ENCODE measurements at regions not wholly inside any gene's neighbourhood (a gene's known extent, or its start where the extent isn't known, plus 50 kb on each side); places are given as distances from the start of the nearest gene placed in this dataset.
"Not testable (repeated sequence)": the region's sequence is repeated elsewhere in the genome, so short reads cannot be mapped to it uniquely, and the experiment has no call there.

DNA sequence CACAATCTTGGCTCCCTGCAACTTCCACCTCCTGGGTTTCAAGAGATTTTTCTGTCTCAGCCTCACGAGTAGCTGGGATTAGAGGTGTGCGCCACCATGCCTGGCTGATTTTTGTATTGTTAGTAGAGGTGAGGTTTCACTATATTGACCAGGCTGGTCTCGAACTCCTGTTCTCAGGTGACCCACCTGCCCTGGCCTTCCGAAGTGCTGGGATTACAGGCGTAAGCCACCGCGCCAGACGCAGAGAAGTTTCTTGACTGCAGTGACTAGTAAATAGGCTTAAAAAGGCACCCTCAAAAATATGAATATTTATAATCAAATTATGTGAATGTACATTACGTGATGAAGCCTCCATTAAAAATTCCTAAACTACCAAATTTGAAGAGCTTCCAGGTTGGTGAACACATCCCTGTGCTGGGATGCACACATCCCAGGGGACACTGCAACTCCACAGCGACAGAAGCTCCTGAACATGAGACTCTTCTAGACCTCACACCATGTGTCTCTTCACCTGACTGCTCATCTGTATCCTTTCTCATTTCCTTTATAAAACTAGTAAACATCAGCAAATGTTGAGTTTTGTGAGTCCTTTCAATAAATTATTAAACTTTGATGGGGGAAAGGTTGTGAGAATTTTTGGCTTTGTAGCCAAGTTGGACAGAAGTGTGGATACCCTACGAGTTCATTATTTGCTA, 203.3 kb upstream of the SPOPL start:
- Histone ChIP-seq H3K4me3 (no peak overlapping the region), H3K27ac (no peak overlapping the region), H3K4me1 (no peaks in the 10 kb centered on the region), H3K9me3 (replicated peaks) (no peaks in the 10 kb centered on the region), H3K27me3 (no peaks in the 10 kb centered on the region), H3K36me3 (no peaks in the 10 kb centered on the region)
- DNase-seq, result no peak

DNA sequence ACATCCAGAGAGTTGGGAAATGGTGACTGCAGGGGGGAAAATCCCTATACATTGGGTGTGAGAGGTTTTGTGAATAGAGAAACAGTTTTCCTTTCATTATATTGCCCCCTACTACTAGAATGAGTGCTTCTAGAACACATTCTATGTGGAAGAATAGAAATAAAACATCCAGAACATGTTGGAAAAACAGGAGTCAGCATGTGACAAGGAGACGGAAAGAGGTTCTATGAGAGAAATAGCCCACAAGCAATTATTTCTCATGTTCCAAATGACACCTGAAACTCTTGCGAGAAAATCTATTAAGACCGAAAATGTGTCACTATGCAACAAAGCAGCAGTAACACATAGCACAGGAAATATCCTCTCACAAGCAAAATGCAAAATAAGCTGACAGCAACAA, 202.7 kb upstream of the SPOPL start:
- Histone ChIP-seq H3K27ac (no peak overlapping the region), H3K9me3 (replicated peaks) (no peaks in the 10 kb centered on the region), H3K36me3 (no peaks in the 10 kb centered on the region), H3K4me1 (no peaks in the 10 kb centered on the region), H3K27me3 (no peaks in the 10 kb centered on the region), H3K4me3 (no peak overlapping the region)
- DNase-seq, result no peak

DNA sequence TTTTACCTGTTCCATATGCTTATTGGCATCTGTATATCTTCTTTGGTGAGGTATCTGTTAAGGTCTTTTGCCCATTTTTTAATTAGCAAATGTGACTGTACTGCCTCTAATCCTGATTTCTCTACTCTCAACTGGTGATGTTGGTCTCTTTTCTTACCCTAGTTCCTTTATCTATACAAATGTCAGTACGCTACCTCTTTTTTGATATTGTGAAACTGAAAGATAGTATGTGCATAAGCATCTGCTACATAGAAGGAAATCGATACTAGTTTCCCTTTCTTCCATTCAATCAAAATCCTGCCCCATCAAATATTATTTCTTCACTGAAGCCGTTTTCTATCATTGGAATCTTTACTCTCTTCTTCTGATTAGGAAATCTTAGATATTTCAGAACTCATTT, 194.9 kb upstream of the SPOPL start:
- H3K36me3 ChIP-seq, result no peaks in the 10 kb centered on the region
- H3K4me3 ChIP-seq, result no peak overlapping the region
- H3K27ac ChIP-seq, result no peak overlapping the region
- H3K9me3 ChIP-seq (replicated peaks), result no peaks in the 10 kb centered on the region
- DNase-seq, result no peak
- no peaks in the 10 kb centered on the region for H3K27me3 ChIP-seq
- no peaks in the 10 kb centered on the region for H3K4me1 ChIP-seq

DNA sequence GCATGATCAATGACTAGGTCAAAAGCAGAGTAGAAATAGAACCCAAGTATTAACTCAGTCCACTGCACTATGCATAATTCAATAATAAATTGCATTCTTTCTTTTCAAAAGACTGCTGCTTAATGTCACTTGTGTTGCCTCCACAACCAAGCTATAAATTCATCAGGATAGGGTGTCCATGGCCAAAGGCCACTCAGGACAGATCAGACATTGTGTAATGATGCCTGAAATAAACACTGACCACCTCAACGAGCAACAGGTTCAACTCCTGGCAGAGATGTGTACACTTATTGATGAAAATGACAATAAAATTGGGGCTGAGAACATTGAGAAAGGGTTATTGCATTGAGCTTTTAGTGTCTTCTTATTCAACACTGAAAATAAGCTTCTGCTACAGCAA, 194.5 kb upstream of the SPOPL start:
- Histone ChIP-seq H3K36me3 (no peaks in the 10 kb centered on the region), H3K27me3 (no peaks in the 10 kb centered on the region), H3K4me1 (no peaks in the 10 kb centered on the region), H3K9me3 (replicated peaks) (no peaks in the 10 kb centered on the region), H3K4me3 (no peak overlapping the region), H3K27ac (no peak overlapping the region)
- no peak for DNase-seq

DNA sequence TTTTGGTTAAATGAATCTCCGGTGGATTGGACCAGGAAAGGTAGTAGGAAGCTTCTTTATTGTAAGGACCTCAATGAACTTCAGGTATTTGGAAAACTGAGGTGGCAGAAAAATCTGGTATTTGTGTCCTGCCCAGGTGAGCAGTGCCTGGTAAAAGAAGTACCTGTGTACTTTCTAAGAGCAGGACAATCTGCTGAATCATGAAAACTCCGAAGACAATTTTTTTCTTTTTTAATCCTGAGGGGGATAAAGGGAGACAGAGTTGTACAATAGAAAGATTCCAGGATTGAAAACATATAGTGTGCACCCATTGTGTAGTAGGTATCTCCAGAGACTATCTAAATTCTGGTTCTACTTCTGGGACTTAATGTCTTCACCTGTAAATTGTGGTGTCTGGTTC, 191.8 kb upstream of the SPOPL start:
- no peak overlapping the region for H3K4me3 ChIP-seq
- no peak overlapping the region for H3K27ac ChIP-seq
- H3K36me3 ChIP-seq, result no peaks in the 10 kb centered on the region
- H3K9me3 ChIP-seq (replicated peaks), result no peaks in the 10 kb centered on the region
- no peak for DNase-seq
- H3K27me3 ChIP-seq, result no peaks in the 10 kb centered on the region
- no peaks in the 10 kb centered on the region for H3K4me1 ChIP-seq

DNA sequence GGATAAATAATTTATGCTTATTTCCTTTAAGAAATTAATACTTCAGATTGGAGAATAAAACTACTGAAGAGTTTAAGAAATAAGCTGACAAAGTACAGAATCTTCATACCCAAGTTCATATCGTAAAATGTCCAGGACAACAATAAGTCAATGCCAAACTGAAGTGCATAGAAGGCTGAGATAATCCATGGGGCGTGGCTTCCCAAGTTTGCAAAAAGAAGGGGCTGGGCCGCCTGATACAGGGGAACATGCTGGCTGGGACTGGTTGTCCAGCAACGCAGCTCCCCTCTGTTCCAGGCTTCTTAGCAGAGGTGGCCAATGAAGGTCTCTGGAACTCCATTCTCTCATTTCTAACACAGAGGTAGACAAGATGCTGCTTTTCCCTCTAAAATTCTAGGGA, 189.5 kb upstream of the SPOPL start:
- no peaks in the 10 kb centered on the region; the same call in 1 of the 2 replicates for H3K4me1 ChIP-seq
- H3K27me3 ChIP-seq, result no peaks in the 10 kb centered on the region
- H3K27ac ChIP-seq, result no peak overlapping the region
- H3K36me3 ChIP-seq, result no peaks in the 10 kb centered on the region
- H3K4me3 ChIP-seq, result no peak overlapping the region
- DNase-seq, result no peak
- no peaks in the 10 kb centered on the region for H3K9me3 ChIP-seq (replicated peaks)

DNA sequence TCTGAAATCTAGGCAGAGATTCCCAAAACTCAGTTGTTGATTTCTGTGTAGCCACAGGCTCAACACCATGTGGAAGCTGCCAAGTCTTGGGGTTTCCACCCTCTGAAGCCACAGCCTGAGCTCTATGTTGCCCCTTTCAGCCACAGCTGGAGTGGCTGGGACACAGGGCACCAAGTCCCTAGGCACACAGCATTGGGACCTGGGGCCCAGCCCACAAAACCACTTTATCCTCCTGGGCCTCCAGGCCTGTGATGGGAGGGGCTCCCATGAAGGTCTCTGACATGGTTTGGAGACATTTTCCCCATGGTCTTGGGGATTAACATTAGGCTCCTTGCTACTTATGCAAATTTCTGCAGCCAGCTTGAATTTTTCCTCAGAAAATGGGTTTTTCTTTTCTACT, 186.0 kb upstream of the SPOPL start:
- H3K27me3 ChIP-seq; H3K4me3 ChIP-seq; DNase-seq; H3K27ac ChIP-seq; H3K36me3 ChIP-seq; H3K4me1 ChIP-seq; H3K9me3 ChIP-seq (replicated peaks): not testable (repeated sequence)

DNA sequence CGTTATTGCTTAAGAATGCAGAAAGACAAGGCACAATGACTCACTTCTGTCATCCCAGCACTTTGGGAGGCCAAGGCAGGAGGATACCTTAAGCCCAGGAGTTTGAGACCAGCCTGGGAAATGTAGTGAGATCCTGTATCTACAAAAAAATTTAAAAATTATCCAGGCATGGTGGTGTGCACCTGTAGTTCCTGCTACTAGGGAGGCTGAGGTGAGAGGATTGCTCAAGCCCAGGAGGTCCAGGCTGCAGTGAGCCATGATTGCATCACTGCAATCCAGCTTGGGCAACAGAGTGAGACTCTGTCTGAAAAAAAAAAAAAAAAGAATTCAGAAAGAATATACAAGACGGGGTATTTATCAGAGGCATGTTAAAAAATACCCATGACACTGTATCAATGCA, 182.0 kb upstream of the SPOPL start:
- Histone ChIP-seq H3K27me3 (no peaks in the 10 kb centered on the region), H3K9me3 (replicated peaks) (no peaks in the 10 kb centered on the region), H3K4me3 (no peak overlapping the region), H3K27ac (no peak overlapping the region), H3K4me1 (no peaks in the 10 kb centered on the region; the same call in 1 of the 2 replicates), H3K36me3 (no peaks in the 10 kb centered on the region)
- DNase-seq, result no peak

DNA sequence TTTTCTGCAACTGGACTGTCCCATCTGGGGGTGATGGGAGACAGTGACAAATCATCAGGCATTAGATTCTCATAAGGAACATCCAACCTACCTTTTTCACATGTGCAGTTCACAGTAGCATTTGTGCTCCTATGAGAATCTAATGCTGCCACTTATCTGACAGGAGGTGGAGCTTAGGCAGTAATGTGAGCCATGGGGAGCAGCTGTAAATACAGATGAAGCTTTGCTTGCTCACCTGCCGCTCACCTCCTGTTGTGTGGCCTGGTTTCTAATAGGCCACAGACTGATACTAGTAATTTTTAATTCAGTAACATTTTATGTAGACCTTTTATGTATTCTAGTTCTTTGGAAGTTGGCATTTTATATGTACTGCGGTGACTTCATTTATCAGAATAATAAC, 180.1 kb upstream of the SPOPL start:
- peak in 1 of 2 experiments; percentile 6 for DNase-seq
- Histone ChIP-seq H3K27ac (no peak overlapping the region), H3K9me3 (replicated peaks) (no peaks in the 10 kb centered on the region), H3K36me3 (no peaks in the 10 kb centered on the region), H3K4me3 (no peak overlapping the region), H3K27me3 (no peaks in the 10 kb centered on the region), H3K4me1 (no peaks in the 10 kb centered on the region; the same call in 1 of the 2 replicates)

DNA sequence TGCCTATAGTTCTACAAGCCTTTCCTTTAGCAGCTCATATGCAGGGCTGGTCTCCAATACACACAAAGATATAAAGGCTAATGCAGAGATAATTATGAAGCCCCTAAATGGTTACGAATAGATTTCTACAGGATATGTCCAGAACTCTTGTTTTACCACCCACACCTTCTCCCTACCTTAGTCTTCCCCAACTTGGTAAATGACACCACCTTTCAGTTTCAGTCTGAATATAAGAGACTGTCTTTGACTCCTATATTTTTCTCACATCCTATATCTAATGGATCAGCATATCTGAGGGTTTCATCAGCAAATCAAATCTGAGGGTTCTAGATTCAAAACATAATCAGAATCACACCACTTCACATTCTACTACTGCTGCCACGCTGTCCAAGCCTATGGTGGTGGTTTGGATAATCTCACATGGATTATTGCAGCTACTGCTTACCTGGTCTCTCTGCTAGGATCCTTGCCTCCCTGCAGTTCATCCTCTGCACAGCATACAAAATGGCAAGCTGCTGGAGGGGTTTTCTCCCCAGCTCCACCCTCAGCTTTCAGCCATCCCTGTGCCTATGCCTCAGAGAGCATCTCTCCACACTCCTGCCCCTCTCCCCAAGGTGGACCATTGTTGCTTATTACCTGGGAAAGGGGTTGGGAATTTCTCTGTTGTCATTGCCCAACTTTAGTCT, 178.0 kb upstream of the SPOPL start:
- Histone ChIP-seq H3K4me3 (no peak overlapping the region), H3K36me3 (no peaks in the 10 kb centered on the region), H3K4me1 (no peaks in the 10 kb centered on the region), H3K27ac (no peak overlapping the region), H3K27me3 (no peaks in the 10 kb centered on the region), H3K9me3 (replicated peaks) (no peaks in the 10 kb centered on the region)
- no peak for DNase-seq

DNA sequence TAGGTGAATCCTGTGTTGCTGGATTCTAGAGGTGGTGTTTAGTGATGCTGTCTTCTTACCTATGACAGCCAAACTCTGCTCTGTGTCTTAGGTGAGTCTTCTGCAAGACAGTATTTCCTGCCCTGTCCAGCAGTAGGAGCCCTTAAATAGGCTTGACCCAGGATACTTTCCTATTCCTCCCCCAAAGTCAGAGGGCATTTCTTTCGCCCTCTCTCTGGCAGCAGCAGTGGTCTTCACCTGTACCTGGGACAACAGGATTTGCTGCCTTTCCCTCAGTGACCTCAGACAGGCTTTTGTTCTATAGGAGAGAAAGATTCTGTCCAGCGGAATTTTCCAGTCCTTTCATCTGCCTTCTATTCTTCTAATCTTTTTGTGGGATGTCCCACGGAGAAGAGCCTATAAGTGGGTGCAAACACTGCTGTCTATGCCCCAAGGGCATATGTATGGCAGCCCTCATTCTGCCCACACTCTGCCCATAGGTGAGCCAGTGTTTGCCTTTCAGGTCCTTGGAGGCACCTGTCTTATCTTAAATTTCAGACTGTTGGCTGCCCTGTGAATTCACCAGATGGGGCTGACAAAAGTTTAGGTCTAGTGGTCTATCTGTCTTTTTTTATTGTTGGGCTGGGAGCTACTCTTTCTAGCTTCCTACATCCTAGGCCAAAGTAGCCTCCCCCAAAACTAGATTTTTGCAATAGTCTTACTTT, 177.3 kb upstream of the SPOPL start:
- Histone ChIP-seq H3K9me3 (replicated peaks) (no peaks in the 10 kb centered on the region), H3K27ac (no peak overlapping the region), H3K36me3 (no peaks in the 10 kb centered on the region), H3K27me3 (no peaks in the 10 kb centered on the region), H3K4me1 (no peaks in the 10 kb centered on the region), H3K4me3 (no peak overlapping the region)
- DNase-seq, result no peak

DNA sequence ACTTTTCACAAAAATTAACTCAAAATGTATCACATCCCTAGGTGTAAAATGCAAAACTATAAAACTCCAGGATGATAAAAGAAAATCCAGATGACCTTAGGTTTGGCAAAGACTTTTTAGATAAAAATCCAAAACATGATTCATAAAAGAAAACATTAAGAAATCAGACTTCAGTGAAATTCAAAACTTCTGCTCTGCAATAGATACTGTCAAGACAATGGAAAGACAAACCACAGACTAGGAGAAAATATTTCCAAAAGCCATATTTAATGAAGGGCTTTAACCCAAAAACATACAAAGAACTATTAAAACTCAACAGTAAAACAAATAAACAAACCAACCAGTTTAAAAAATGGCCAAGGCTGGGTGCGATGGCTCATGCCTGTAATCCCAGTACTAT, 173.6 kb upstream of the SPOPL start:
- Histone ChIP-seq H3K4me1 (no peaks in the 10 kb centered on the region), H3K9me3 (replicated peaks) (no peaks in the 10 kb centered on the region), H3K4me3 (no peak overlapping the region), H3K27me3 (no peaks in the 10 kb centered on the region), H3K27ac (no peak overlapping the region), H3K36me3 (no peaks in the 10 kb centered on the region)
- DNase-seq, result no peak

DNA sequence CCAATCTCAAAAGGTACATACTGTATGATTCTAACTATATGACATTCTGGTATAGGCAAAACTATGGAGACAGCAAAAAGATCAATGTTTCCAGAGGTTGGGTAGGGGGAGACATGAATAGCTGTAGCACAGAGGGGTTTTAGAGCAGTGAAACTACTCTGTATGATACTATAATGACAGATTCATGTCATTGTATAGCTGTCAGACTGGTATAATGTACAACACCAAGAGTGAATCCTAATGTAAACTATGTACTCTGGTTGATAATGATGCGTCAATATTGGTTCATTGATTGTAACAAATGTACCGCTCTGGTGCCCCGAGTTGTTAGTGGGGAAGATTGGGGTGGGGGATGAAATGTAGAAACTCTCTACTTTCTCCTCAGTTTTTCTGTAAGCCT, 172.4 kb upstream of the SPOPL start:
- Histone ChIP-seq H3K27me3 (no peaks in the 10 kb centered on the region), H3K9me3 (replicated peaks) (no peaks in the 10 kb centered on the region), H3K4me3 (no peak overlapping the region), H3K27ac (no peak overlapping the region), H3K36me3 (no peaks in the 10 kb centered on the region), H3K4me1 (no peaks in the 10 kb centered on the region)
- no peak for DNase-seq

DNA sequence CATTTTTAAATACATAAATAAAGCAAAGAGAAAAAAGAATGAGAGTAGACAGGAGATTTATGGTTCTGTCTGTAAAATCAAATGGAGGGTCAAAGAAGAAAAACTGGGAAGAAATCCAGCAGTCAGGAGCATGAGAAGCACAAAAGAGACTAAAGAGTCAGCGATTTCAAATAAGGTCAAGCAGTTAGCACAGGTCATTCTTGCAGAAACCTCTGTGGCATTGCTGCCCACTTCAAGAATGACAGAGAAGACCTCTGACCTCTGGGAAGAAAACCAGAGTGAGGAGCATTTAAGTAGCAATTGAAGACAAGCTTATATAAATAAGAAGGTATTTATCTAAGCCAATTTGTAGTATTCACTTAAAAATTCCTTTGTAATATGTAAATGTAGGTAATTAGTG, 172.0 kb upstream of the SPOPL start:
- no peaks in the 10 kb centered on the region for H3K27me3 ChIP-seq
- no peaks in the 10 kb centered on the region for H3K4me1 ChIP-seq
- DNase-seq, result no peak
- H3K36me3 ChIP-seq, result no peaks in the 10 kb centered on the region
- H3K4me3 ChIP-seq, result no peak overlapping the region
- no peak overlapping the region for H3K27ac ChIP-seq
- no peaks in the 10 kb centered on the region for H3K9me3 ChIP-seq (replicated peaks)

DNA sequence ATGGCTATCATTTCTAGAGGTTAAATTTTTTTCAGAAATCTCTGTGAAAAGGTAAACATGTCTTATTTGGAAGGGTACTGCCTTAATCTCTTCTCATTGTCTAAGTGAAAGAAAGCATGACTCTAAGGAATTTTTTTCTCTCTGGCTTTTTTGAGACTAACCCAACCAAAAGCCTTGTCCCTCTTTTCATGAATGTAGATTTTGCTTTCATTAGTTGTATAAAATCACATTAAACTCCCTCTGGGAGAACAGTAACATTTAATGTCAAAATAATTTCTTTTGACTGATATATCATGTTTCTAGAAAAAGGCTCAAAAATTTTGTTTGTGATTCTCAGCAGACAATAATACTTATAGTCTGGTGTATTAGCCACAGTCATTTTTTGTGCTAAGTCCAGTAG, 168.4 kb upstream of the SPOPL start:
- H3K4me3 ChIP-seq, result no peak overlapping the region
- no peak for DNase-seq

More for the DNA sequence above, 168.4 kb upstream of the SPOPL start:
- H3K27me3 ChIP-seq, result no peaks in the 10 kb centered on the region
- H3K4me1 ChIP-seq, result no peaks in the 10 kb centered on the region
- H3K36me3 ChIP-seq, result no peaks in the 10 kb centered on the region
- no peaks in the 10 kb centered on the region for H3K9me3 ChIP-seq (replicated peaks)
- no peak overlapping the region for H3K27ac ChIP-seq

Data from SJCRH30 (cell line).